ENCODE measurements at regions not wholly inside any gene's neighbourhood (a gene's known extent, or its start where the extent isn't known, plus 50 kb on each side); places are given as distances from the start of the nearest gene placed in this dataset.

DNA sequence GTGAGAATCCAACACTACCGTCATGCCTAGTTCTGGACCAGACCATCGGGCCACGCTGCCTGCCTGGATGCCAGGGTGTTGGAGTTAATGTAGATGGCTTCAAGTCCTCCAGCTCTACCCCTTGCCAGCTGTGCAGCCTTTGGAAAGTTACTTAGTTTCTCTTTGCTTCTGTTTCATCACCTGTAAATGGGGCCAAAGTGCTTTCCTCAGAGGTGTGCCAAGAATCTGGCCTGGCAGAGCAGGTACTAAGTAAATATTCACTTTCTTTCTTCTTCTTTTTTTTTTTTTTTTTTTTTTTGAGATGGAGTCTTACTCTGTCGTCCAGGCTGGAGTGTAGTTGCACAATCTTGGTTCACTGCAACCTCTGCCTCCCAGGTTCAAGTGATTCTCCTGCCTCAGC lies 159.5 kb upstream of the RPL38 start:
- TF ChIP-seq, protein P1, sequence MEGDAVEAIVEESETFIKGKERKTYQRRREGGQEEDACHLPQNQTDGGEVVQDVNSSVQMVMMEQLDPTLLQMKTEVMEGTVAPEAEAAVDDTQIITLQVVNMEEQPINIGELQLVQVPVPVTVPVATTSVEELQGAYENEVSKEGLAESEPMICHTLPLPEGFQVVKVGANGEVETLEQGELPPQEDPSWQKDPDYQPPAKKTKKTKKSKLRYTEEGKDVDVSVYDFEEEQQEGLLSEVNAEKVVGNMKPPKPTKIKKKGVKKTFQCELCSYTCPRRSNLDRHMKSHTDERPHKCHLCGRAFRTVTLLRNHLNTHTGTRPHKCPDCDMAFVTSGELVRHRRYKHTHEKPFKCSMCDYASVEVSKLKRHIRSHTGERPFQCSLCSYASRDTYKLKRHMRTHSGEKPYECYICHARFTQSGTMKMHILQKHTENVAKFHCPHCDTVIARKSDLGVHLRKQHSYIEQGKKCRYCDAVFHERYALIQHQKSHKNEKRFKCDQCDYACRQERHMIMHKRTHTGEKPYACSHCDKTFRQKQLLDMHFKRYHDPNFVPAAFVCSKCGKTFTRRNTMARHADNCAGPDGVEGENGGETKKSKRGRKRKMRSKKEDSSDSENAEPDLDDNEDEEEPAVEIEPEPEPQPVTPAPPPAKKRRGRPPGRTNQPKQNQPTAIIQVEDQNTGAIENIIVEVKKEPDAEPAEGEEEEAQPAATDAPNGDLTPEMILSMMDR (IDR thresholded peaks at IDR 0.05; ENCODE audit: low read length), result no peak
- TF ChIP-seq EZH2 (IDR thresholded peaks at IDR 0.05; ENCODE audit: borderline replicate concordance, low read length), result no peak

All from OCI-LY1 (cell line).